ENCODE measurements at regions not wholly inside any gene's neighbourhood (a gene's known extent, or its start where the extent isn't known, plus 50 kb on each side); places are given as distances from the start of the nearest gene placed in this dataset.
"Not testable (repeated sequence)": the region's sequence is repeated elsewhere in the genome, so short reads cannot be mapped to it uniquely, and the experiment has no call there.

- Histone ChIP-seq H3K27me3 (ENCODE audit: control insufficient read depth, insufficient read depth, low read length) (no peaks in the 10 kb centered on the region), H3K4me1 (ENCODE audit: control insufficient read depth, insufficient read depth, low read length) (peaks cover 6% of the 10 kb centered on the region), H3K9me3 (ENCODE audit: control insufficient read depth, insufficient read depth, low read length) (no peaks in the 10 kb centered on the region), H3K36me3 (ENCODE audit: control insufficient read depth, insufficient read depth, low read length) (no peaks in the 10 kb centered on the region), H3K4me3 (ENCODE audit: low read depth, low read length) (no peak overlapping the region), H3K27ac (ENCODE audit: low read depth, low read length) (peak overlapping the region; percentile 43)
- peak in 2 of 6 donors; percentile 32 to 33 for DNase-seq (ENCODE audit: low read depth in 4 of 6, low spot score in 6 of 6)
- WGBS (ENCODE audit: insufficient coverage), result 63% methylated on average over 7 of the region's 9 CpGs
Observed at GRCh38 chr12:25692115-25693035, 139.3 kb upstream of the LMNTD1 start.

- 58% methylated on average over 5 of the region's 7 CpGs for WGBS (ENCODE audit: insufficient coverage)
- DNase-seq (ENCODE audit: low read depth in 4 of 6, low spot score in 6 of 6), result peak in 1 of 6 donors; percentile 41
- Histone ChIP-seq H3K27ac (ENCODE audit: low read depth, low read length) (no peak overlapping the region), H3K9me3 (ENCODE audit: control insufficient read depth, insufficient read depth, low read length) (no peaks in the 10 kb centered on the region), H3K36me3 (ENCODE audit: control insufficient read depth, insufficient read depth, low read length) (no peaks in the 10 kb centered on the region), H3K4me3 (ENCODE audit: low read depth, low read length) (no peak overlapping the region), H3K27me3 (ENCODE audit: control insufficient read depth, insufficient read depth, low read length) (no peaks in the 10 kb centered on the region), H3K4me1 (ENCODE audit: control insufficient read depth, insufficient read depth, low read length) (peaks cover 6% of the 10 kb centered on the region)
Observed at GRCh38 chr12:25694072-25694471, 141.0 kb upstream of the LMNTD1 start.

- no peak overlapping the region for H3K4me3 ChIP-seq (ENCODE audit: low read depth, low read length)
- H3K9me3 ChIP-seq (ENCODE audit: control insufficient read depth, insufficient read depth, low read length), result no peaks in the 10 kb centered on the region
- no peak overlapping the region for H3K27ac ChIP-seq (ENCODE audit: low read depth, low read length)
- WGBS (ENCODE audit: insufficient coverage), result 30% methylated on average over 2 of the region's 4 CpGs
- H3K4me1 ChIP-seq (ENCODE audit: control insufficient read depth, insufficient read depth, low read length), result no peaks in the 10 kb centered on the region
- peak in 2 of 6 donors; percentile 18 to 61 for DNase-seq (ENCODE audit: low read depth in 4 of 6, low spot score in 6 of 6)
- no peaks in the 10 kb centered on the region for H3K27me3 ChIP-seq (ENCODE audit: control insufficient read depth, insufficient read depth, low read length)
- no peaks in the 10 kb centered on the region for H3K36me3 ChIP-seq (ENCODE audit: control insufficient read depth, insufficient read depth, low read length)
Observed at GRCh38 chr12:25695574-25695973, 142.5 kb upstream of the LMNTD1 start.

- Histone ChIP-seq H3K36me3 (ENCODE audit: control insufficient read depth, insufficient read depth, low read length) (no peaks in the 10 kb centered on the region), H3K27me3 (ENCODE audit: control insufficient read depth, insufficient read depth, low read length) (no peaks in the 10 kb centered on the region), H3K9me3 (ENCODE audit: control insufficient read depth, insufficient read depth, low read length) (no peaks in the 10 kb centered on the region), H3K4me1 (ENCODE audit: control insufficient read depth, insufficient read depth, low read length) (no peaks in the 10 kb centered on the region), H3K4me3 (ENCODE audit: low read depth, low read length) (no peak overlapping the region), H3K27ac (ENCODE audit: low read depth, low read length) (no peak overlapping the region)
- DNase-seq (ENCODE audit: low read depth in 4 of 6, low spot score in 6 of 6), result no peak
- WGBS (ENCODE audit: insufficient coverage), result no CpG with 5 or more reads among the region's 2 CpGs
Observed at GRCh38 chr12:25698772-25699171, 145.7 kb upstream of the LMNTD1 start.

- Histone ChIP-seq H3K4me3 (ENCODE audit: low read depth, low read length) (no peak overlapping the region), H3K27ac (ENCODE audit: low read depth, low read length) (no peak overlapping the region), H3K4me1 (ENCODE audit: control insufficient read depth, insufficient read depth, low read length) (no peaks in the 10 kb centered on the region), H3K27me3 (ENCODE audit: control insufficient read depth, insufficient read depth, low read length) (no peaks in the 10 kb centered on the region), H3K9me3 (ENCODE audit: control insufficient read depth, insufficient read depth, low read length) (no peaks in the 10 kb centered on the region), H3K36me3 (ENCODE audit: control insufficient read depth, insufficient read depth, low read length) (no peaks in the 10 kb centered on the region)
- no CpG with 5 or more reads among the region's 1 CpG for WGBS (ENCODE audit: insufficient coverage)
- no peak for DNase-seq (ENCODE audit: low read depth in 4 of 6, low spot score in 6 of 6)
Observed at GRCh38 chr12:25699454-25699853, 146.4 kb upstream of the LMNTD1 start.

- Histone ChIP-seq H3K9me3 (ENCODE audit: control insufficient read depth, insufficient read depth, low read length) (no peaks in the 10 kb centered on the region), H3K36me3 (ENCODE audit: control insufficient read depth, insufficient read depth, low read length) (no peaks in the 10 kb centered on the region), H3K27me3 (ENCODE audit: control insufficient read depth, insufficient read depth, low read length) (no peaks in the 10 kb centered on the region), H3K4me1 (ENCODE audit: control insufficient read depth, insufficient read depth, low read length) (no peaks in the 10 kb centered on the region), H3K4me3 (ENCODE audit: low read depth, low read length) (no peak overlapping the region), H3K27ac (ENCODE audit: low read depth, low read length) (no peak overlapping the region)
- WGBS (ENCODE audit: insufficient coverage), result 80% methylated on average over 3 of the region's 4 CpGs
- DNase-seq (ENCODE audit: low read depth in 4 of 6, low spot score in 6 of 6), result no peak
Observed at GRCh38 chr12:25701290-25701689, 148.2 kb upstream of the LMNTD1 start.

GRCh38 chr12:25702553-25702952 lies 149.5 kb upstream of the LMNTD1 start:
- Histone ChIP-seq H3K27ac (ENCODE audit: low read depth, low read length) (no peak overlapping the region), H3K4me3 (ENCODE audit: low read depth, low read length) (no peak overlapping the region), H3K9me3 (ENCODE audit: control insufficient read depth, insufficient read depth, low read length) (peaks cover 5% of the 10 kb centered on the region), H3K27me3 (ENCODE audit: control insufficient read depth, insufficient read depth, low read length) (no peaks in the 10 kb centered on the region), H3K36me3 (ENCODE audit: control insufficient read depth, insufficient read depth, low read length) (no peaks in the 10 kb centered on the region), H3K4me1 (ENCODE audit: control insufficient read depth, insufficient read depth, low read length) (no peaks in the 10 kb centered on the region)
- DNase-seq (ENCODE audit: low read depth in 4 of 6, low spot score in 6 of 6), result no peak
- 100% methylated on average over 1 of the region's 3 CpGs for whole genome bisulfite sequencing (ENCODE audit: insufficient coverage)

- no CpG with 5 or more reads among the region's 1 CpG for WGBS (ENCODE audit: insufficient coverage)
- H3K9me3 ChIP-seq (ENCODE audit: control insufficient read depth, insufficient read depth, low read length), result peaks cover 5% of the 10 kb centered on the region
- H3K4me3 ChIP-seq (ENCODE audit: low read depth, low read length), result no peak overlapping the region
- DNase-seq (ENCODE audit: low read depth in 4 of 6, low spot score in 6 of 6), result no peak
- no peaks in the 10 kb centered on the region for H3K36me3 ChIP-seq (ENCODE audit: control insufficient read depth, insufficient read depth, low read length)
- no peaks in the 10 kb centered on the region for H3K4me1 ChIP-seq (ENCODE audit: control insufficient read depth, insufficient read depth, low read length)
- H3K27ac ChIP-seq (ENCODE audit: low read depth, low read length), result no peak overlapping the region
- H3K27me3 ChIP-seq (ENCODE audit: control insufficient read depth, insufficient read depth, low read length), result no peaks in the 10 kb centered on the region
Observed at GRCh38 chr12:25705261-25705660, 152.2 kb upstream of the LMNTD1 start.

GRCh38 chr12:25706646-25707045 lies 153.6 kb upstream of the LMNTD1 start:
- not testable (repeated sequence) for DNase-seq (ENCODE audit: low read depth in 4 of 6, low spot score in 6 of 6); H3K4me1 ChIP-seq (ENCODE audit: control insufficient read depth, insufficient read depth, low read length); H3K27ac ChIP-seq (ENCODE audit: low read depth, low read length); H3K9me3 ChIP-seq (ENCODE audit: control insufficient read depth, insufficient read depth, low read length); H3K27me3 ChIP-seq (ENCODE audit: control insufficient read depth, insufficient read depth, low read length); H3K4me3 ChIP-seq (ENCODE audit: low read depth, low read length); H3K36me3 ChIP-seq (ENCODE audit: control insufficient read depth, insufficient read depth, low read length)

- Histone ChIP-seq H3K4me3 (ENCODE audit: low read depth, low read length) (no peak overlapping the region), H3K9me3 (ENCODE audit: control insufficient read depth, insufficient read depth, low read length) (peaks cover 7% of the 10 kb centered on the region), H3K4me1 (ENCODE audit: control insufficient read depth, insufficient read depth, low read length) (no peaks in the 10 kb centered on the region), H3K27ac (ENCODE audit: low read depth, low read length) (no peak overlapping the region), H3K27me3 (ENCODE audit: control insufficient read depth, insufficient read depth, low read length) (no peaks in the 10 kb centered on the region), H3K36me3 (ENCODE audit: control insufficient read depth, insufficient read depth, low read length) (no peaks in the 10 kb centered on the region)
- DNase-seq (ENCODE audit: low read depth in 4 of 6, low spot score in 6 of 6), result no peak
Observed at GRCh38 chr12:25707056-25707455, 154.0 kb upstream of the LMNTD1 start.
